ENCODE measurements at regions not wholly inside any gene's neighbourhood (a gene's known extent, or its start where the extent isn't known, plus 50 kb on each side); places are given as distances from the start of the nearest gene placed in this dataset.

GRCh38 chr3:30241721-30242120 is 364.7 kb upstream of the TGFBR2 start:
- Histone ChIP-seq H3K4me1 (replicated peaks) (no peaks in the 10 kb centered on the region), H3K27ac (no peak overlapping the region), H3K27me3 (replicated peaks; ENCODE audit: insufficient read depth) (no peaks in the 10 kb centered on the region), H3K9me3 (no peaks in the 10 kb centered on the region), H3K36me3 (no peaks in the 10 kb centered on the region), H3K4me3 (no peak overlapping the region)
- intact Hi-C loops (cut with DNase I), result no loop called here
- no peak for DNase-seq (ENCODE audit: low spot score)
- TF ChIP-seq POLR2A (IDR thresholded peaks at IDR 0.05) (no peak), POLR2AphosphoS5 (IDR thresholded peaks at IDR 0.05) (no peak), CTCF (IDR thresholded peaks at IDR 0.05) (no peak)
- 90% methylated on average over 4 of the region's 4 CpGs for WGBS

- 89% methylated on average over 9 of the region's 9 CpGs for WGBS
Observed at GRCh38 chr3:30245858-30246622, 360.4 kb upstream of the TGFBR2 start.

GRCh38 chr3:30248423-30248822 is 358.0 kb upstream of the TGFBR2 start:
- DNase-seq (ENCODE audit: low spot score), result no peak
- H3K4me3 ChIP-seq, result no peak overlapping the region
- H3K27me3 ChIP-seq (replicated peaks; ENCODE audit: insufficient read depth), result no peaks in the 10 kb centered on the region
- intact Hi-C loops (cut with DNase I), result no loop called here
- TF ChIP-seq CTCF (IDR thresholded peaks at IDR 0.05) (no peak), POLR2A (IDR thresholded peaks at IDR 0.05) (no peak), POLR2AphosphoS5 (IDR thresholded peaks at IDR 0.05) (no peak)
- H3K9me3 ChIP-seq, result no peaks in the 10 kb centered on the region
- H3K27ac ChIP-seq, result no peak overlapping the region
- H3K4me1 ChIP-seq (replicated peaks), result no peaks in the 10 kb centered on the region
- 79% methylated on average over 1 of the region's 1 CpG for WGBS
- no peaks in the 10 kb centered on the region for H3K36me3 ChIP-seq

More at GRCh38 chr3:30245858-30246622, 360.4 kb upstream of the TGFBR2 start:
- Histone ChIP-seq H3K4me3 (no peak overlapping the region), H3K9me3 (no peaks in the 10 kb centered on the region), H3K36me3 (no peaks in the 10 kb centered on the region), H3K4me1 (replicated peaks) (no peaks in the 10 kb centered on the region), H3K27me3 (replicated peaks; ENCODE audit: insufficient read depth) (no peaks in the 10 kb centered on the region), H3K27ac (no peak overlapping the region)
- no peak for TF ChIP-seq POLR2A (IDR thresholded peaks at IDR 0.05)
- TF ChIP-seq POLR2AphosphoS5 (IDR thresholded peaks at IDR 0.05), result no peak
- TF ChIP-seq CTCF (IDR thresholded peaks at IDR 0.05), result no peak
- no peak for DNase-seq (ENCODE audit: low spot score)
- intact Hi-C loops (cut with DNase I), result no loop called here

GRCh38 chr3:30252474-30252873 is 353.9 kb upstream of the TGFBR2 start:
- no peaks in the 10 kb centered on the region for H3K9me3 ChIP-seq
- no peaks in the 10 kb centered on the region for H3K36me3 ChIP-seq
- H3K4me1 ChIP-seq (replicated peaks), result no peaks in the 10 kb centered on the region
- no peaks in the 10 kb centered on the region for H3K27me3 ChIP-seq (replicated peaks; ENCODE audit: insufficient read depth)
- TF ChIP-seq POLR2A (IDR thresholded peaks at IDR 0.05), result no peak
- no peak for TF ChIP-seq CTCF (IDR thresholded peaks at IDR 0.05)
- no peak for TF ChIP-seq POLR2AphosphoS5 (IDR thresholded peaks at IDR 0.05)
- H3K27ac ChIP-seq, result no peak overlapping the region
- DNase-seq (ENCODE audit: low spot score), result no peak
- intact Hi-C loops (cut with DNase I), result no loop called here
- H3K4me3 ChIP-seq, result no peak overlapping the region

- Histone ChIP-seq H3K27ac (no peak overlapping the region), H3K4me3 (no peak overlapping the region), H3K36me3 (no peaks in the 10 kb centered on the region), H3K27me3 (replicated peaks; ENCODE audit: insufficient read depth) (no peaks in the 10 kb centered on the region), H3K4me1 (replicated peaks) (no peaks in the 10 kb centered on the region), H3K9me3 (no peaks in the 10 kb centered on the region)
- TF ChIP-seq POLR2A (IDR thresholded peaks at IDR 0.05), result no peak
- TF ChIP-seq CTCF (IDR thresholded peaks at IDR 0.05), result no peak
- no peak for TF ChIP-seq POLR2AphosphoS5 (IDR thresholded peaks at IDR 0.05)
- DNase-seq (ENCODE audit: low spot score), result no peak
- intact Hi-C loops (cut with DNase I), result no loop called here
- 94% methylated on average over 1 of the region's 1 CpG for WGBS
Observed at GRCh38 chr3:30253832-30254231, 352.6 kb upstream of the TGFBR2 start.
